ENCODE measurements at regions not wholly inside any gene's neighbourhood (a gene's known extent, or its start where the extent isn't known, plus 50 kb on each side); places are given as distances from the start of the nearest gene placed in this dataset.

DNA sequence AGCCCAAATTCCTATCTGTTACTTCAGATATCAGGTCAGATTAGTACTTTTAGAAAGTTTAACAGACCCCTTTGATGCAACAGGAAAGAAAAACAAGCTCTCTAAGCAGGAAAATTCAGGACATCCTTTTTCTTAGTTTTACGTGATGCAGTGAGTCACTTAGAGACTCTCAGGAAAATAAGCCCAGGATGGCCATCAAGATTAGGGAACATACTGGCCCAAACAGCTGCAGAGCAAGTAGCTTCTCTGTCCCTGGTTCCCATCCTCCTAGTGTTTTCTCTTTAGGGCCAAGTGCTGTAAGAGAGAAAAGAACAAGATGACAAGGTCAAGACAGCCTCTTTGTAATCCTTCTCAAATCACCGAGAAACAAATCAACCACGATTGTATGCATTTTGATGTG, 219.1 kb downstream of the ZNF674 start:
- no peak for TF ChIP-seq KLF8 (tag by site-specific recombination; IDR thresholded peaks at IDR 0.05)
- no peak for TF ChIP-seq ZBTB48 (tag by site-specific recombination; IDR thresholded peaks at IDR 0.05)
- TF ChIP-seq, protein P1, sequence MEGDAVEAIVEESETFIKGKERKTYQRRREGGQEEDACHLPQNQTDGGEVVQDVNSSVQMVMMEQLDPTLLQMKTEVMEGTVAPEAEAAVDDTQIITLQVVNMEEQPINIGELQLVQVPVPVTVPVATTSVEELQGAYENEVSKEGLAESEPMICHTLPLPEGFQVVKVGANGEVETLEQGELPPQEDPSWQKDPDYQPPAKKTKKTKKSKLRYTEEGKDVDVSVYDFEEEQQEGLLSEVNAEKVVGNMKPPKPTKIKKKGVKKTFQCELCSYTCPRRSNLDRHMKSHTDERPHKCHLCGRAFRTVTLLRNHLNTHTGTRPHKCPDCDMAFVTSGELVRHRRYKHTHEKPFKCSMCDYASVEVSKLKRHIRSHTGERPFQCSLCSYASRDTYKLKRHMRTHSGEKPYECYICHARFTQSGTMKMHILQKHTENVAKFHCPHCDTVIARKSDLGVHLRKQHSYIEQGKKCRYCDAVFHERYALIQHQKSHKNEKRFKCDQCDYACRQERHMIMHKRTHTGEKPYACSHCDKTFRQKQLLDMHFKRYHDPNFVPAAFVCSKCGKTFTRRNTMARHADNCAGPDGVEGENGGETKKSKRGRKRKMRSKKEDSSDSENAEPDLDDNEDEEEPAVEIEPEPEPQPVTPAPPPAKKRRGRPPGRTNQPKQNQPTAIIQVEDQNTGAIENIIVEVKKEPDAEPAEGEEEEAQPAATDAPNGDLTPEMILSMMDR (tag by site-specific recombination; IDR thresholded peaks at IDR 0.05): no peak
- TF ChIP-seq ZNF747 (tag by site-specific recombination; IDR thresholded peaks at IDR 0.05): no peak
- no peak for TF ChIP-seq ZNF24 (tag by site-specific recombination; IDR thresholded peaks at IDR 0.05)
- TF ChIP-seq ZNF768 (tag by site-specific recombination; IDR thresholded peaks at IDR 0.05): no peak
- TF ChIP-seq ZNF311 (tag by site-specific recombination; IDR thresholded peaks at IDR 0.05; ENCODE audit: borderline replicate concordance): no peak
- TF ChIP-seq, protein P2, sequence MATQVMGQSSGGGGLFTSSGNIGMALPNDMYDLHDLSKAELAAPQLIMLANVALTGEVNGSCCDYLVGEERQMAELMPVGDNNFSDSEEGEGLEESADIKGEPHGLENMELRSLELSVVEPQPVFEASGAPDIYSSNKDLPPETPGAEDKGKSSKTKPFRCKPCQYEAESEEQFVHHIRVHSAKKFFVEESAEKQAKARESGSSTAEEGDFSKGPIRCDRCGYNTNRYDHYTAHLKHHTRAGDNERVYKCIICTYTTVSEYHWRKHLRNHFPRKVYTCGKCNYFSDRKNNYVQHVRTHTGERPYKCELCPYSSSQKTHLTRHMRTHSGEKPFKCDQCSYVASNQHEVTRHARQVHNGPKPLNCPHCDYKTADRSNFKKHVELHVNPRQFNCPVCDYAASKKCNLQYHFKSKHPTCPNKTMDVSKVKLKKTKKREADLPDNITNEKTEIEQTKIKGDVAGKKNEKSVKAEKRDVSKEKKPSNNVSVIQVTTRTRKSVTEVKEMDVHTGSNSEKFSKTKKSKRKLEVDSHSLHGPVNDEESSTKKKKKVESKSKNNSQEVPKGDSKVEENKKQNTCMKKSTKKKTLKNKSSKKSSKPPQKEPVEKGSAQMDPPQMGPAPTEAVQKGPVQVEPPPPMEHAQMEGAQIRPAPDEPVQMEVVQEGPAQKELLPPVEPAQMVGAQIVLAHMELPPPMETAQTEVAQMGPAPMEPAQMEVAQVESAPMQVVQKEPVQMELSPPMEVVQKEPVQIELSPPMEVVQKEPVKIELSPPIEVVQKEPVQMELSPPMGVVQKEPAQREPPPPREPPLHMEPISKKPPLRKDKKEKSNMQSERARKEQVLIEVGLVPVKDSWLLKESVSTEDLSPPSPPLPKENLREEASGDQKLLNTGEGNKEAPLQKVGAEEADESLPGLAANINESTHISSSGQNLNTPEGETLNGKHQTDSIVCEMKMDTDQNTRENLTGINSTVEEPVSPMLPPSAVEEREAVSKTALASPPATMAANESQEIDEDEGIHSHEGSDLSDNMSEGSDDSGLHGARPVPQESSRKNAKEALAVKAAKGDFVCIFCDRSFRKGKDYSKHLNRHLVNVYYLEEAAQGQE (tag by site-specific recombination; IDR thresholded peaks at IDR 0.05): no peak
- no peak for TF ChIP-seq ZNF274 (IDR thresholded peaks at IDR 0.05; ENCODE audit: low read length)
- TF ChIP-seq ZNF274 (tag by site-specific recombination; IDR thresholded peaks at IDR 0.05; ENCODE audit: borderline replicate concordance): no peak
- no peak for TF ChIP-seq ZNF423 (tag by site-specific recombination; IDR thresholded peaks at IDR 0.05)
- TF ChIP-seq ZNF558 (tag by site-specific recombination; IDR thresholded peaks at IDR 0.05): no peak

All from HEK293 (cell line).